Activated B cell treated with CpG ODN at 0.5 μM for 24 hours (primary cell): ENCODE measurements at regions not wholly inside any gene's neighbourhood (a gene's known extent, or its start where the extent isn't known, plus 50 kb on each side); places are given as distances from the start of the nearest gene placed in this dataset.

Experiments
- ATAC-seq: fragments of 200-7000 bp; cut with Tn5 transposase; one replicate; pipeline ENCODE4 v1.10.0; 2021; ENCODE audit warnings: low read depth, mild to moderate bottlenecking, moderate library complexity
- CTCF ChIA-PET: fragments of 350-600 bp; sonication (Branson Sonifier 250); formaldehyde crosslinking; loops from one replicate; lab custom pipeline; 2021; ENCODE audit warnings: antibody characterized with exemption; lab: Charles Lee
- POLR2A ChIA-PET: fragments of 350-600 bp; sonication (Branson Sonifier 250); formaldehyde crosslinking; loops from one replicate; lab custom pipeline; 2021; ENCODE audit warnings: antibody characterized with exemption; lab: Charles Lee
- DNase-seq: peaks from one replicate; pipeline ENCODE4 v3.0.0; 2022
- H3K27ac Mint-ChIP-seq: one replicate; pipeline ENCODE4 v1.8.0; 2020; ENCODE audit warnings: mixed read lengths
- H3K27me3 Mint-ChIP-seq: one replicate; pipeline ENCODE4 v1.8.0; 2021; ENCODE audit warnings: mixed read lengths
- H3K36me3 Mint-ChIP-seq: one replicate; pipeline ENCODE4 v1.8.0; 2021; ENCODE audit warnings: low read depth, mixed read lengths
- H3K4me1 Mint-ChIP-seq: one replicate; pipeline ENCODE4 v1.8.0; 2021; ENCODE audit warnings: mixed read lengths
- H3K4me3 Mint-ChIP-seq: one replicate; pipeline ENCODE4 v1.8.0; 2020; ENCODE audit warnings: mild to moderate bottlenecking, mixed read lengths
- H3K9me3 Mint-ChIP-seq: one replicate; pipeline ENCODE4 v1.8.0; 2020; ENCODE audit warnings: mixed read lengths
- intact Hi-C: fragments of 100-400 bp; cut with micrococcal nuclease; formaldehyde crosslinking; loops from one replicate; pipeline ENCODE4 v1.15.1; 2024
- TF ChIP-seq, protein P1 (sequence below): fragments of 200-600 bp; IDR thresholded peaks from one replicate; pipeline ENCODE4 v1.8.0; 2022; ENCODE audit warnings: antibody characterized with exemption, mild to moderate bottlenecking

DNA sequence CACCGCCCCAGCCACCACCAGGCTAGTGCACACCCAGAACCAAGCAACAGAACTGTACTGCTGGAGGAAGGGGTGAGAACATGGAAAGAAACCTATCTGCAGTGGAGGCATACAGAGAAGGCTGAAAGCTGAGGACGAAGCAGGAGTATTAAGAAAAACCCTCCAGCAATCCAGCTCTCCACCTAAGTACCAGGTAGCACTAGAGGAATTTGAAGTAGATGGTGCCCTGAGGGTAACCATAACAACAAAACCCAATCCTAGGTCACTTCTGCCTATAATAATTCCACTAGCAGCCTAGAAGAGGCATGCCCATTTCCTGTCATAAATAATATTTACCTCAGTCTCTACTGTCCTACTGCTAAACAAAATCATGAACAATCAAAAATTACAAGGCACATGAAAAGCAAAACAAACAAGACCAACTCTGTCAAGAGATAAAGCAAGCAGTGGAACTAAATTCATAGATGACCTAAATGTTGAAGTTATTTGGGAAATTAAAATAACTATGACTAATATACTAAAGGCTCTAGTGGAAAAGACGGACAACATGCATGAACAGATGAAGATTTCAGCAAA is 51.1 kb downstream of the HYCC1 start:
- Mint-ChIP-seq H3K9me3 (no peaks in the 10 kb centered on the region), H3K36me3 (peaks cover 37% of the 10 kb centered on the region), H3K27ac (no peak overlapping the region), H3K4me3 (no peak overlapping the region), H3K4me1 (peaks cover 9% of the 10 kb centered on the region), H3K27me3 (no peaks in the 10 kb centered on the region)
- TF ChIP-seq, protein P1, sequence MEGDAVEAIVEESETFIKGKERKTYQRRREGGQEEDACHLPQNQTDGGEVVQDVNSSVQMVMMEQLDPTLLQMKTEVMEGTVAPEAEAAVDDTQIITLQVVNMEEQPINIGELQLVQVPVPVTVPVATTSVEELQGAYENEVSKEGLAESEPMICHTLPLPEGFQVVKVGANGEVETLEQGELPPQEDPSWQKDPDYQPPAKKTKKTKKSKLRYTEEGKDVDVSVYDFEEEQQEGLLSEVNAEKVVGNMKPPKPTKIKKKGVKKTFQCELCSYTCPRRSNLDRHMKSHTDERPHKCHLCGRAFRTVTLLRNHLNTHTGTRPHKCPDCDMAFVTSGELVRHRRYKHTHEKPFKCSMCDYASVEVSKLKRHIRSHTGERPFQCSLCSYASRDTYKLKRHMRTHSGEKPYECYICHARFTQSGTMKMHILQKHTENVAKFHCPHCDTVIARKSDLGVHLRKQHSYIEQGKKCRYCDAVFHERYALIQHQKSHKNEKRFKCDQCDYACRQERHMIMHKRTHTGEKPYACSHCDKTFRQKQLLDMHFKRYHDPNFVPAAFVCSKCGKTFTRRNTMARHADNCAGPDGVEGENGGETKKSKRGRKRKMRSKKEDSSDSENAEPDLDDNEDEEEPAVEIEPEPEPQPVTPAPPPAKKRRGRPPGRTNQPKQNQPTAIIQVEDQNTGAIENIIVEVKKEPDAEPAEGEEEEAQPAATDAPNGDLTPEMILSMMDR = no peak
- ChIA-PET CTCF (no interaction called here), POLR2A (no interaction called here)
- intact Hi-C loops = no loop called here
- ATAC-seq (no peak), DNase-seq (no peak)

DNA sequence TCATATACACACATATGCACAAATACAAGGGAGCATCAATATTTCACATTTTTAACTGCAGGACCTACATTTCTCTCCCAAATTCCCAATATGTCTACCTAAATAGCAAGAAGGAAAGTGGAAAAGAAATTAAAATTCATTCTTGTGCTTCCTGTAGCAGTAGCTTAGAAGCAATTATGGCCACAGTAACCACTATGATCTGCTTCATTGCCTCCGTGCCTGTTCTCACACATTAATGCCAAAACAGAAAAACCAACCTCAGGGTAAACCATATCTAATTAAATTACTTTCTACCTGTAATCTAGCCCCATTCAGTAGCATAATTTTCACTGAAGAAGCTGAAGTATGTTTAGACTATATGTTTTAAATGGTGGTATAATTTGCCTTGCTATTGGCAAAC is 55.2 kb downstream of the HYCC1 start:
- POLR2A ChIA-PET = no interaction called here
- H3K27me3 Mint-ChIP-seq = no peaks in the 10 kb centered on the region
- CTCF ChIA-PET = no interaction called here
- H3K27ac Mint-ChIP-seq = no peak overlapping the region
- peaks cover 37% of the 10 kb centered on the region for H3K36me3 Mint-ChIP-seq
- intact Hi-C loops = loop anchor here (5.0 kb wide), 1 partner anchor 106 kb away; no protein-coding TSS in a partner anchor
- TF ChIP-seq, protein P1 = no peak
- ATAC-seq (no peak), DNase-seq (no peak)
- H3K4me3 Mint-ChIP-seq = no peak overlapping the region
- H3K4me1 Mint-ChIP-seq = peaks cover 9% of the 10 kb centered on the region
- no peaks in the 10 kb centered on the region for H3K9me3 Mint-ChIP-seq

- ChIA-PET POLR2A (no interaction called here), CTCF (no interaction called here)
- Mint-ChIP-seq H3K9me3 (no peaks in the 10 kb centered on the region), H3K36me3 (peaks cover 34% of the 10 kb centered on the region), H3K27me3 (no peaks in the 10 kb centered on the region), H3K27ac (no peak overlapping the region), H3K4me3 (no peak overlapping the region), H3K4me1 (peaks cover 9% of the 10 kb centered on the region)
- DNase-seq = no peak
- intact Hi-C loops = no loop called here
- TF ChIP-seq, protein P1 = no peak
- no peak for ATAC-seq
These were observed 59.7 kb downstream of the HYCC1 start for GRCh38 chr7:22954251-22954650.

DNA sequence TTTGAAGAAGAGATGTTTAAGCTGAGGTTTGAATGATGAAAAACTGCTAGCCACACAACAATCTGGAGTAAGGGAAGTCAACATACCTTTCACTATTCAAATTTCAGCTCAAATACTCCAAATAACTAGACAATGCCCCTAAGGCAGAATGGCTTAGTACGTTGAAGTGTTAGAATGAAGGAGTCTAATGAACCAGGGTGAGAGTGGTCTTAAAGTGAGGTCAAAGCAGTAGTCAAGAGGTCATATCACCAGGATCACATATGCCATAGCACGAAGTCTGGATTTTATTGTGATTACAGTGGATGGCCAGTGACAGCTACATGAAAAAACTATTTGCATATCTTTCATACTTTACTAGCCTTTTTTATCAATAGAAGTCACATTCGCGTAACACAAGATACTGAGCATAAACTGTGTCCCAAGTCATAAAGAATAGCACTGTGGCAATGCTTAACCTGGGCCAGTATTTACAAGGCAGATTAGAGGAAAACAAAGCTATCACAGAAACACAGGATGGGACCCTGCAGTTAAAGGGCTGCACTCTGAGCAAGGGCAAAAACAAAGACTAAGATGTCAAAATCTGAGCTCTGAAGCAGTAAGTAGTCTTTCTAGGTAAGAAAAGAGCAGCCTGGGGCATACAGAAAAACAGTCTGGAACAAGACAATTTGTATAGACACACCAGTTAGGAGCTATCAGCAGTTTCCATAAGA is 61.5 kb downstream of the HYCC1 start:
- Mint-ChIP-seq H3K27ac (no peak overlapping the region), H3K36me3 (peaks cover 34% of the 10 kb centered on the region), H3K27me3 (no peaks in the 10 kb centered on the region), H3K4me1 (no peaks in the 10 kb centered on the region), H3K9me3 (no peaks in the 10 kb centered on the region), H3K4me3 (no peak overlapping the region)
- ChIA-PET CTCF (interaction anchor here (0.6 kb wide), 1 partner anchor 103 kb away, joined by 3 read pairs; no protein-coding TSS in a partner anchor), POLR2A (no interaction called here)
- DNase-seq = no peak
- TF ChIP-seq, protein P1 = no peak
- ATAC-seq = no peak
- intact Hi-C loops = no loop called here

DNA sequence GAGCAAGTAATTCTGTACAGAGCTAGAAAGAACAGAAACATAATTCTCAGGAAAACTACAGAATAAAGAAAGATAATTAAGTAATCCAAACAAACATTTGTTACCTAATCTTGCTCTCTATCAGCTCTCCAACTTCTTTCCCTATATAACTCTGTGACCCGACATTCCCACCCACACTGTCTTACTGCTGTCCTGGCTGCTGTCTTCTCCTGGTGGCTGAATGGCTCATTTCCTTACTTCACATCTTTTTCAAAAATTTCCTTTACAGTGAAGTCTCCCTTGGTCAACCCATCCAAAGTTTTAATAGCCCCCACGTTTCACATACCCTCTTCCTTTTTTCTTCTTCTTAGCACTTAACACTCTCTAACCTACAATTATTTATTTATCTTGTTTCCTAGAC is 64.0 kb downstream of the HYCC1 start:
- no peaks in the 10 kb centered on the region for H3K9me3 Mint-ChIP-seq
- POLR2A ChIA-PET = no interaction called here
- no peak overlapping the region for H3K27ac Mint-ChIP-seq
- DNase-seq (no peak), ATAC-seq (no peak)
- peaks cover 34% of the 10 kb centered on the region for H3K36me3 Mint-ChIP-seq
- no peaks in the 10 kb centered on the region for H3K4me1 Mint-ChIP-seq
- no peaks in the 10 kb centered on the region for H3K27me3 Mint-ChIP-seq
- TF ChIP-seq, protein P1 = no peak
- intact Hi-C loops = no loop called here
- CTCF ChIA-PET = no interaction called here
- no peak overlapping the region for H3K4me3 Mint-ChIP-seq
